ENCODE measurements at regions not wholly inside any gene's neighbourhood (a gene's known extent, or its start where the extent isn't known, plus 50 kb on each side); places are given as distances from the start of the nearest gene placed in this dataset.

DNA sequence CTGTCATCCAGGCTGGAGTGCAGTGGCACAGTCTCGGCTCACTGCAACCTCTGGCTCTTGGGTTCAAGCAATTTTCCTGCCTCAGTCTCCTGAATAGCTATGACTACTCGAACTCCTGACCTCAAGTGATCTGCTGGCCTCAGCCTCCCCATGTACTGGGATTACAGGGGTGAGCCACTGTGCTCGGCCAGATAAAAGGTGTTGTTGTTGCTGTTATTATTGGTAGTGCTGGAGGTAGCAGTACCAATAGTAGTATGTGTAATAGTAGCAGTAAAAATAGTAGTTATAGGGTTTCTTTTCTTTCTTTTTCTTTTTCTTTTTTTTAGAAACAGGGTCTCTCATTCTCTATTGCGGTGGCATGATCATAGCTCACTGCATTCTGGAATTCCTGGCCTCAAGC is 592.1 kb downstream of the ARAP2 start:
- no peak for DNase-seq (ENCODE audit: low read depth)

DNA sequence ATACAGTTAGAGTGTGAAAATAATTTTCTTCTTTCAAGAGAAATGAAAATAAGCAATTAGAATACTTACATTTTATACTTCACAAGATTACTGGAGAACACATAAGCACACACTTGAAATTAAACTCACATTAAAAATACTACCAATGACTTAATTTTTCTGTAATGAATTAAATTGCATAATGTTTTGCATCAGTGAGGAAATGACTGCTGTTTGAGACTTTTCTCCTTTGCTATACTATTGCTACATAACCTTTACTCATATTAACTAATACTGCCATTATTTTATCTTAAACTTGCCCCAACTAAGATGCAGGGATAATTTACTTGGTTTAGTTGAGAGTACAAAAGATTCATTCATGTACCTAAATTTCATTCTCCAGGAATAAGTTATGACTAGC is 590.9 kb downstream of the ARAP2 start:
- DNase-seq (ENCODE audit: low read depth): no peak

DNA sequence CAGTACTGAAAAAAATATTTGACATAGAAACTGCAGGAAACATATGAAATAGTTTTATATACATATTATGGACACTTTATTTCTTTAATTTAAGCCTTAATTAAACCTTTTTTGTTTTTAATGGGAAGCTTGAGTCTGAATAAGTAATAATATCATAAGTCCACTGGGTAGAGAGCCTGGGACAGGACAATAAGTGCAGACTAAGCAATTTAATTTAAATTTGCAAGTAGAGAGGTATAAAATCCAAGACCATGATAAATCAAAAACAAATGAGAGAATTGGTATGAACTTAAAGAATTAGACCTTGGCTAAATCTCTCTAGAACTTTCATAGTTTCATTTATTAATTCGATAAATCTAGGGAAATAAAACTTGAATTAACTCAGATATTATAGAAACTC is 571.2 kb downstream of the ARAP2 start:
- DNase-seq (ENCODE audit: low read depth): no peak

- DNase-seq (ENCODE audit: low read depth): no peak
These were observed 559.6 kb downstream of the ARAP2 start for GRCh38 chr4:35684755-35685154.

DNA sequence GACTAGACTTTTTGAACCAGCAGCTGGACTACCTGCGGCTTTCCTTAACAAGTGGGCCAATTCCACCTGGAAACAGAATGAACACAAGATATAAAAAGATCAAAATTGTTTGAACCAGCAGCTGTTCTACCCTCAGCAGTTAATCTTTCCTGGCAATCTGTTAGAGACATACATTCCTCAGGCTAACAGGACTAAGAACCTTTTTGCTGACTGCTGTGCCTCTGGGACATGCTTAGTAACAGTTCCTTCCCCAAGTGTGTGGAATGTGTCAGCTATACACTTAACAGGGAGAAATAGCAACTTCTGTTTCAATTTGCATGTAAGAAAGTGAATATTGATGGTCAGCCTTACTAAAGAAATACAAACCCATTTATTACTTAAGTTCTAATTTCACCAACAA is 554.4 kb downstream of the ARAP2 start:
- DNase-seq (ENCODE audit: low read depth): no peak

- DNase-seq (ENCODE audit: low read depth): no peak
These were observed 554.0 kb downstream of the ARAP2 start for GRCh38 chr4:35690271-35690670.

DNA sequence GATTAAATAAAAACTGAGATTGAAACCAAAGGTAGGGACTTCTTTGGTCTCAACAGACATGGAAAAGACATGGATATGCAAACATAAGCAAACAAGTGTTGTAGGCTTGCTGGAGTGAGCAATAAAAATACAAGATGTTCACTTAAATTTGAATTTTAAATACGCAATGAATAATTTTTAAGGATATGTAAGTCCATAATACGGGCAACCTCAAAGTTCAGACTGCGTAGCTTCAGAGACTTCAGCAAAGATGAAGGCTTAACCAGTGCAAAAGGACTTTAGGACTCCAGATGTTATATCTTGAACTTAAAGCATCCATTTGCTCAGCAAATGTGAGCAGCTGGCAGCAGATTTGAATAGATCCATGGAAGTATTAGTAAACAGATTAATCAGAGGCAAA is 549.3 kb downstream of the ARAP2 start:
- DNase-seq (ENCODE audit: low read depth): no peak

DNA sequence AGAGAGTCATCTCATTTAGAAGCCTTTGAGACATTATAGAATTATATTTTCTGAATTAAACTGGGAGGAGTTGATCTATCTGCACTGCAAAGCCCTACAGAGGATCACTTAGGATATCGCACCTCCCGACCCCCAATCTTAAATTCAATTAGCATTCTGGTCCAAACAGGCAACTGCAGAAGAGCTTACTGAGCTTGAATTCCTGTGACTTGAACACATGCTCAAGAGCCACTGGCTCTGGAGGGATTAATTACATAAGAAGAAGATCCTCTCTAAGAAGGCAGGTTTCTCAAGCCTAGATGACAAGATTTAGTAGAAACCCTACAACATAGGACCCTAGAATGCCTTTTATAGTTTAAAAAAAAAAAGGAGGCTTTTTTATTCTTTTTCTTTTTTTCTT is 548.9 kb downstream of the ARAP2 start:
- no peak for DNase-seq (ENCODE audit: low read depth)

- no peak for DNase-seq (ENCODE audit: low read depth)
These were observed 547.0 kb downstream of the ARAP2 start for GRCh38 chr4:35697210-35697736.

- no peak for DNase-seq (ENCODE audit: low read depth)
These were observed 543.7 kb downstream of the ARAP2 start for GRCh38 chr4:35700663-35701062.

- DNase-seq (ENCODE audit: low read depth): no peak
These were observed 535.2 kb downstream of the ARAP2 start for GRCh38 chr4:35709080-35709479.

DNA sequence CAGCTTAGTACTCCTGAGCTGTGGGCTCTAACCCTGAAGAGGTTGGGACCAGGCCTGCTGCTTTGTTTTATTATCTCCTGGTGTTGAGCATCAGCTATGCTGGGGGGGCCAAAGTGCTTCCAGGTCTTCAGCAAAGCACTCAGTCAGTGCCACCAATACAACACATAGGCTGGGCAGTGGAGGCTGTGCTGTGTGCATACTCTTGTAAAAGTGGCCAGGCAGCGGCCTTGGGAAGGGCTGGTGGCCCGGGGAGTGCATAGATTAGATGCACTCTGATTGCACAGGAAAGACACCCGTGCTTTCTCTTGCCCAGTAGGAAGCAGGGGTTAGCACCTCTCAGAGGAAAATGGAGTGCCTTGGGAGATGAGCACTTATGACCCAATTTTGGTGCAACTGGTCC is 534.0 kb downstream of the ARAP2 start:
- DNase-seq (ENCODE audit: low read depth): no peak

- DNase-seq (ENCODE audit: low read depth): no peak
These were observed 533.2 kb downstream of the ARAP2 start for GRCh38 chr4:35711127-35711526.

- no peak for DNase-seq (ENCODE audit: low read depth)
These were observed 520.3 kb downstream of the ARAP2 start for GRCh38 chr4:35723973-35724372.

GRCh38 chr4:35725131-35725530 is 519.2 kb downstream of the ARAP2 start:
- DNase-seq (ENCODE audit: low read depth): no peak

GRCh38 chr4:35730414-35730813 is 513.9 kb downstream of the ARAP2 start:
- no peak for DNase-seq (ENCODE audit: low read depth)

DNA sequence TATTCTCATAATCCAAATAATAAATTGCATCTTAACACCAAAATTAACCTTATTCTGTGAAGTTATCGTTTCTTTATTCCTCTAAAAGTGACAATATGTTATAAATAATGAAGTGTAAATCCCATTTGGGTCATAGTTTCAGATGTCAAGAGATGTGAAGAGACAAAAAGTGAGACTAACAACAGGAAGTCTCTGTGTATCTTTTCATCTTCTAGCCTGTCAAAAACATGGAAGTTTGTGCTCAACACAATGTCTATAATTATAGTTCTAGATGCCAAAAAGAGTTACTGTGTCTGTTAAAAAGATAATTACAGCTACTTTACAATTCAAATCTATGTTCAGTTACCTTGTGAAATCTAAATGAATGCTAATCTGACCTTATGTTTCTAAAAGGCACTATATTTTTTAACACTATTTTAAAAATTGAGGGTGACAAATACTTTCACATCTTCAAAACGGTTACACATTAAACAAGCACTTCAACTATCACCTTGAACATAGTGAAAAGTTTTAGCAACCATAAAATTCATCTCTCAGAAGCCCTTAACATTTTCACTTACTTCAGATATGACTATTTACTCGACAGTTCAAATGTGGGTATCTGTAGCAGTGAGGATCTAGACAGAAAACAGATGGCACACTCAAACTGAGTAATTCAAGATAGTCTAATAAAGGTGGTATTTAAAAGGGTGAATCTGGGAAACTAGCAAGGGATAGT is 509.8 kb downstream of the ARAP2 start:
- no peak for DNase-seq (ENCODE audit: low read depth)

DNA sequence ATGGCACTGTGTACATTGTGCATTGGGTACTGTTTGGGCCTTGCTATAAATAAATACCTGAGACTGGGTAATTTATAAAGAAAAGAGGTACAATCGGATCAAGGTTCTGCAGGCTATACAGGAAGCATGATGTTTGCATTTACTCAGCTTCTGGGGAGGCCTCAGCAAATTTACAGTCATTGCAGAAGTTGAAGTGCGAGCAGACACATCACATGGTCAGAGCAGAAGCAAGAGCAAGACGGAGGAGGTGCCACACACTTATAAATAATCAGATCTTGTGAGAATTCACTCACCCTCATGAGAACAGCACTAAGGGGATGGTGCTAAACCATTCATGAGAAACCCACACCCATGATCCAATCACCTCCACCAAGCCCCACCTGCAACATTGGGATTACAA is 505.0 kb downstream of the ARAP2 start:
- no peak for DNase-seq (ENCODE audit: low read depth)

DNA sequence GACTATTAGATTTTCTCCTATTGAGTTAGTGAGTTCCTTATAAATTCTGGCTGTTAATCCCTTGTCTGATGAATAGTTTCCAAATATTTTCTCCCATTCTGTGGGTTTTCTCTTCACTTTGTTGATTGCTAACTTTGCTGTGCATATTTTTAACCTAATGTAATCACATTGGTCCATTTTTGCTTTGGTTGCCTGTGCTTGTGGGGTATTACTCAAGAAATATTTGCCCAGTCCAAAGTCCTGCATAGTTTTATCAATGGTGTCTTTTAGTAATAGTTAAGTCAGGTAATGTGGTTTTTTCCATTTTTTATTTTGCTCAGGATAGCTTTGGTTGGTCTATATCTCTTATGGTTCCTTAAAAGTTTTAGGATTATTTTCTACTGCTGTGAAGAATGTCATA is 490.3 kb downstream of the ARAP2 start:
- no peak for DNase-seq (ENCODE audit: low read depth)

DNA sequence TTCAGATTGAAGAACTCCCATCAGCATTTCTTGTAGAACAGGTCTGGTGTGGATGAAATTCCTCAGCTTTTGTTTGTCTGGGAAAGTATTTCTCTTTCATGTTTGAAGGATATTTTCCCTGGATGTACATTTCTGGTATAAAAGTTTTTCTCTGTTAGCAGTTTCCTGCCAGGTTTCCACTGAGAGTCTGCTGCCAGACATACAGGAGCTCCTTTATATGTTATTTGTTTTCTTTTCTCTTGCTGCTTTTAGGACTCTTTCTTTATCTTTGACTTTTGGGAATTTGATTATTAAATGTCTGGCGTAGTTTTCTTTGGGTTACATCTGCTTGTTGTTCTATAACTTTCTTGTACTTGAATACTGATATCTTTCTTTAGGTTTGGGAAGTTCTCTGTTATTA is 486.5 kb downstream of the ARAP2 start:
- DNase-seq (ENCODE audit: low read depth): no peak

GRCh38 chr4:35760807-35761206 is 483.5 kb downstream of the ARAP2 start:
- no peak for DNase-seq (ENCODE audit: low read depth)

DNA sequence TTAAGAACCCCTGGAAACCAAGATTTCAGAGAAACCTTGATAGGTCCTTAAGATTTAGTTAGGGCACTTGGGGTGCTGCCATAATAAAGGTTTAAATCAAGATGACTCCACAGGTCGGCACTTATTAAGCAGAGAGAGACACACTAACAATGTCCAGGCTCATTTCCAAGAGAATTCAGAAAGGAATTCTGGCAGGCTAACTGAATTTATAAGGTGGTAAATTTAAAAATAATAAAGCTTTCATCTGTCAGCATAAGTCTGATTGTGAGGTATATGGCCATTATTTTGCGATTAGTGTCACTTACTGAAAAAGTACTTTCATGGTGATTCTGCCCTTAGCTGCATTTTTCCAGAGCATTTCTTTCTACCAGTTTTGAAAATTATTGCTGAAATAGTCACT is 472.7 kb downstream of the ARAP2 start:
- no peak for DNase-seq (ENCODE audit: low read depth)

GRCh38 chr4:35772291-35772690 is 472.0 kb downstream of the ARAP2 start:
- no peak for DNase-seq (ENCODE audit: low read depth)

DNA sequence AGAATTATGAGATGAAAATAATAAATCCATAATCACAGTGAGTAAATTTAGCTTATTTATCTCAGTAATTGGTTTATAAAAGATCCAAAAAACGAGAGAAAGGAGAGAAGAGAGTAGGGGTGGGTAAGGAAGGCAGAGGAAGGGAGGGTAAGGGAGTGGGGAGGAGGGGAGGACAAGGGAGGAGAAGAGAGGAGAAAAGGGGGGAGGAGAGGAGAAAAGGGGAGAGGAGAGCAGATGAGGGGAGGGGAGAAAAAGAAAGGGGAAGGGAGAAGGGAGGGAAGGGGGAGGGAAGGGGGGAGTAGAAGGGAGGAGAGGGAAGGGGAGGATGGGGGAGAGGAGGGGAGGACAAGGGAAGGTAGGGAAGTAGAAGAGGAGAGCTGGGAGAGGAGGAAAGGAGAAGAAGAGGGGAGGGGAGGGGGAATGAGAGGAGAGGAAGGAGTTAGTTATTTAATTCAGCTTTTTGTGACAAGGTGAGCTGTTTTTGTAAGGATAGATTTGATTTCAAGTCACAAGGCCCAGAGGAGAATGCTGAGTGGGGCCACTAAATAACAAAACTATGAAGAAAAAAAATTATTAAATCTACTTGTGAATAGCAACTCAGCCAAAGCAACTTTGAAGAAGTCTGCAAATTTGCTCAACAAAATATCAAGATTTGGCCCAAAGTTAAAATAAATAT is 454.3 kb downstream of the ARAP2 start:
- DNase-seq (ENCODE audit: low read depth): no peak

Measured in renal cortical epithelial cell (primary cell).